Activated CD8-positive, alpha-beta T cell treated with anti-CD3 and anti-CD28 coated beads, Interleukin-2, amount 10 ng/mL, durations not matched to agents 7 days and 5 days (primary cell): ENCODE measurements at regions not wholly inside any gene's neighbourhood (a gene's known extent, or its start where the extent isn't known, plus 50 kb on each side); places are given as distances from the start of the nearest gene placed in this dataset.

ENCODE experiments used
- ATAC-seq: fragments of 150-1000 bp; cut with Tn5 transposase; one replicate; pipeline ENCODE4 v1.10.0; 2021; ENCODE audit warnings: moderate library complexity
- CTCF ChIA-PET: fragments of 350-600 bp; sonication (Branson Sonifier 250); formaldehyde crosslinking; loops from one replicate; lab custom pipeline; 2021; ENCODE audit warnings: antibody characterized with exemption; lab: Charles Lee
- POLR2A ChIA-PET: fragments of 350-600 bp; sonication (Branson Sonifier 250); formaldehyde crosslinking; loops from one replicate; lab custom pipeline; 2021; ENCODE audit warnings: antibody characterized with exemption; lab: Charles Lee
- DNase-seq: peaks from one replicate; pipeline ENCODE4 v3.0.0-alpha.2; 2020
- H3K27ac Mint-ChIP-seq: one replicate; pipeline ENCODE4 v1.8.0; 2021; ENCODE audit warnings: mild to moderate bottlenecking, mixed read lengths
- H3K27me3 Mint-ChIP-seq: one replicate; pipeline ENCODE4 v1.8.0; 2021; ENCODE audit warnings: low read depth, mixed read lengths
- H3K36me3 Mint-ChIP-seq: one replicate; pipeline ENCODE4 v1.8.0; 2021; ENCODE audit warnings: low read depth, mixed read lengths
- H3K4me1 Mint-ChIP-seq: one replicate; pipeline ENCODE4 v1.8.0; 2021; ENCODE audit warnings: low read depth, mixed read lengths
- H3K4me3 Mint-ChIP-seq: one replicate; pipeline ENCODE4 v1.8.0; 2021; ENCODE audit warnings: mild to moderate bottlenecking, mixed read lengths
- H3K9me3 Mint-ChIP-seq: one replicate; pipeline ENCODE4 v1.8.0; 2022; ENCODE audit warnings: mixed read lengths; ENCODE audit not compliant: insufficient read depth

GRCh38 chr9:26262421-26263107 is 584.3 kb upstream of the TUSC1 start:
- Mint-ChIP-seq H3K9me3 (peaks cover 5% of the 10 kb centered on the region), H3K27me3 (no peaks in the 10 kb centered on the region), H3K27ac (no peak overlapping the region), H3K4me3 (no peak overlapping the region), H3K36me3 (no peaks in the 10 kb centered on the region), H3K4me1 (no peaks in the 10 kb centered on the region)
- DNase-seq, result no peak
- ChIA-PET CTCF (no interaction called here), POLR2A (no interaction called here)
- no peak for ATAC-seq

- no peak overlapping the region for H3K27ac Mint-ChIP-seq
- ChIA-PET CTCF (no interaction called here), POLR2A (no interaction called here)
- no peak for ATAC-seq
- H3K27me3 Mint-ChIP-seq, result no peaks in the 10 kb centered on the region
- DNase-seq, result no peak
- H3K4me3 Mint-ChIP-seq, result no peak overlapping the region
- peaks cover 5% of the 10 kb centered on the region for H3K9me3 Mint-ChIP-seq
- H3K36me3 Mint-ChIP-seq, result no peaks in the 10 kb centered on the region
- H3K4me1 Mint-ChIP-seq, result no peaks in the 10 kb centered on the region
Measured at GRCh38 chr9:26261503-26262330, 583.5 kb upstream of the TUSC1 start.

- ATAC-seq (no peak), DNase-seq (no peak)
- ChIA-PET CTCF (no interaction called here), POLR2A (no interaction called here)
- Mint-ChIP-seq H3K4me1 (no peaks in the 10 kb centered on the region), H3K9me3 (peaks cover 8% of the 10 kb centered on the region), H3K27me3 (no peaks in the 10 kb centered on the region), H3K27ac (no peak overlapping the region), H3K36me3 (no peaks in the 10 kb centered on the region), H3K4me3 (no peak overlapping the region)
Measured at GRCh38 chr9:26260238-26260637, 582.0 kb upstream of the TUSC1 start.

GRCh38 chr9:26247861-26248260 is 569.6 kb upstream of the TUSC1 start:
- no peaks in the 10 kb centered on the region for H3K4me1 Mint-ChIP-seq
- H3K27ac Mint-ChIP-seq, result no peak overlapping the region
- POLR2A ChIA-PET, result no interaction called here
- no peaks in the 10 kb centered on the region for H3K27me3 Mint-ChIP-seq
- H3K4me3 Mint-ChIP-seq, result no peak overlapping the region
- H3K9me3 Mint-ChIP-seq, result peaks cover 11% of the 10 kb centered on the region
- DNase-seq (no peak), ATAC-seq (no peak)
- H3K36me3 Mint-ChIP-seq, result no peaks in the 10 kb centered on the region
- CTCF ChIA-PET, result no interaction called here

GRCh38 chr9:26244661-26245451 is 566.6 kb upstream of the TUSC1 start:
- ATAC-seq (no peak), DNase-seq (no peak)
- Mint-ChIP-seq H3K4me3 (no peak overlapping the region), H3K27me3 (no peaks in the 10 kb centered on the region), H3K36me3 (no peaks in the 10 kb centered on the region), H3K9me3 (peaks cover 11% of the 10 kb centered on the region), H3K4me1 (no peaks in the 10 kb centered on the region), H3K27ac (no peak overlapping the region)
- POLR2A ChIA-PET, result no interaction called here
- CTCF ChIA-PET, result no interaction called here

- H3K27me3 Mint-ChIP-seq, result no peaks in the 10 kb centered on the region
- no peak overlapping the region for H3K27ac Mint-ChIP-seq
- peaks cover 11% of the 10 kb centered on the region for H3K9me3 Mint-ChIP-seq
- ChIA-PET CTCF (no interaction called here), POLR2A (no interaction called here)
- no peaks in the 10 kb centered on the region for H3K4me1 Mint-ChIP-seq
- H3K36me3 Mint-ChIP-seq, result no peaks in the 10 kb centered on the region
- ATAC-seq (no peak), DNase-seq (no peak)
- H3K4me3 Mint-ChIP-seq, result no peak overlapping the region
Measured at GRCh38 chr9:26243726-26244125, 565.5 kb upstream of the TUSC1 start.

GRCh38 chr9:26243029-26243697 is 564.9 kb upstream of the TUSC1 start:
- CTCF ChIA-PET, result no interaction called here
- Mint-ChIP-seq H3K27me3 (no peaks in the 10 kb centered on the region), H3K36me3 (no peaks in the 10 kb centered on the region), H3K4me3 (no peak overlapping the region), H3K27ac (no peak overlapping the region), H3K4me1 (no peaks in the 10 kb centered on the region), H3K9me3 (peaks cover 6% of the 10 kb centered on the region)
- POLR2A ChIA-PET, result no interaction called here
- DNase-seq, result no peak
- ATAC-seq, result no peak

GRCh38 chr9:26240020-26240419 is 561.8 kb upstream of the TUSC1 start:
- no peaks in the 10 kb centered on the region for H3K36me3 Mint-ChIP-seq
- no peak for DNase-seq
- H3K4me1 Mint-ChIP-seq, result no peaks in the 10 kb centered on the region
- no peak for ATAC-seq
- CTCF ChIA-PET, result no interaction called here
- no peaks in the 10 kb centered on the region for H3K27me3 Mint-ChIP-seq
- H3K4me3 Mint-ChIP-seq, result no peak overlapping the region
- H3K9me3 Mint-ChIP-seq, result no peaks in the 10 kb centered on the region
- no peak overlapping the region for H3K27ac Mint-ChIP-seq
- POLR2A ChIA-PET, result no interaction called here

GRCh38 chr9:26237256-26237655 is 559.0 kb upstream of the TUSC1 start:
- Mint-ChIP-seq H3K27me3 (no peaks in the 10 kb centered on the region), H3K36me3 (no peaks in the 10 kb centered on the region), H3K9me3 (no peaks in the 10 kb centered on the region), H3K27ac (no peak overlapping the region), H3K4me3 (no peak overlapping the region), H3K4me1 (no peaks in the 10 kb centered on the region)
- ChIA-PET CTCF (no interaction called here), POLR2A (no interaction called here)
- no peak for DNase-seq
- ATAC-seq, result no peak

GRCh38 chr9:26234865-26235264 is 556.6 kb upstream of the TUSC1 start:
- Mint-ChIP-seq H3K4me1 (no peaks in the 10 kb centered on the region), H3K4me3 (no peak overlapping the region), H3K9me3 (peaks cover 5% of the 10 kb centered on the region), H3K27me3 (no peaks in the 10 kb centered on the region), H3K27ac (no peak overlapping the region), H3K36me3 (no peaks in the 10 kb centered on the region)
- DNase-seq (no peak), ATAC-seq (no peak)
- POLR2A ChIA-PET, result no interaction called here
- CTCF ChIA-PET, result no interaction called here

- DNase-seq (no peak), ATAC-seq (no peak)
- H3K4me3 Mint-ChIP-seq, result no peak overlapping the region
- peaks cover 5% of the 10 kb centered on the region for H3K9me3 Mint-ChIP-seq
- no peaks in the 10 kb centered on the region for H3K36me3 Mint-ChIP-seq
- H3K27ac Mint-ChIP-seq, result no peak overlapping the region
- no peaks in the 10 kb centered on the region for H3K27me3 Mint-ChIP-seq
- ChIA-PET POLR2A (no interaction called here), CTCF (no interaction called here)
- H3K4me1 Mint-ChIP-seq, result no peaks in the 10 kb centered on the region
Measured at GRCh38 chr9:26231391-26231790, 553.1 kb upstream of the TUSC1 start.
